ENCODE measurements at regions not wholly inside any gene's neighbourhood (a gene's known extent, or its start where the extent isn't known, plus 50 kb on each side); places are given as distances from the start of the nearest gene placed in this dataset.

DNA sequence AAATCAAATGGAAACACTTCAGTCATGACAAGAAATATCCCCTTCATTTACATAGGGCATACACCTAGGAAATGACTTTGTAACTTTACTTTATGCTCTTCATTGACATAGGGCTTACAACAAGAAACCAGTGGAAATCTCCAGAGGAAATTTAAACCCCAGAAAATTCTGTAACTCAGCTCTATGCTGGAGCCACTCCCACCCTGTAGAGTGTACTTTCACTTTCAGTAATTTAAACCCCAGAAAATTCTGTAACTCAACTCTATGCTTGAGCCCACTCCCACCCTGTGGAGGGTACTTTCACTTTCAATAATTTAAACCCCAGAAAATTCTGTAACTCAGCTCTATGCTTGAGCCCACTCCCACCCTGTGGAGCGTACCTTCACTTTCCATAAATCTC is 987.1 kb upstream of the CADM2 start:
- TF ChIP-seq POLR2A (IDR thresholded peaks at IDR 0.05; ENCODE audit: low read length) (no peak), GATA1 (IDR thresholded peaks at IDR 0.05; ENCODE audit: low read depth, low read length) (no peak)
